ACHN (cell line): ENCODE measurements at regions not wholly inside any gene's neighbourhood (a gene's known extent, or its start where the extent isn't known, plus 50 kb on each side); places are given as distances from the start of the nearest gene placed in this dataset.

Experiments
- DNase-seq: peaks from one replicate; pipeline ENCODE4 v3.0.0-alpha.2; 2015
- in situ Hi-C: cut with HindIII; loops from 2 replicates; pipeline ENCODE4 v1.10.0; 2017; ENCODE audit warnings: low sequenced_read_pairs, low pct_ligation_motif_present, low pct_unique_long_range_greater_than_20kb

DNA sequence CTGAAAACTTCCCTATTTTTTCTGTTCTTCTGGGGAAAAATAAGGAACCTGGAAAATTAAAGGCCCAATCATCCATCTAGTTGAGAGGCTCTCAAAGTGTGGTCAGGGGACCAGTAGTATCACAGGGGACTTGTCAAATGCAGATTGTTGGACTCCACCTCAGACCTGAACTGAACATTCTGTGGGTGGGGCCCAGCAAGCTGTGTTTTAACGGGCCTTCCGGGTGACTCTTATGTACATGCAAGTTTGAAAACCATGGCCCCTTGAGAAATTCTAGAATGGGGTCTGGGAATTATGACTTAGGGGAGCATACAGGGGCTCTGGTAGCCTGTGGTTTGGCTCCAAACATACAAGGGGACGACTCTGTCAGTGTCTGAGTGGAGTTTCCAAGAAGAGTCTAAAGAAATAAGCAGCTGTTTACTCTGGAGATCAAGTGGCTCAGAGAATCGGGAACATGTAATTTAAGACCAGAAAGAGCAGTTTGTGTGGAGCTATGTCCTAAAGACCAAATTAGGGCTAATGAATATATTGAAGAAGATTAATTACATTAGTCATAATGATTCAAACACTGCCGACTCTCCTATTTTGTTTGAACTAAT is 177.4 kb downstream of the SLC28A3 start:
- in situ Hi-C loops: no loop called here

DNA sequence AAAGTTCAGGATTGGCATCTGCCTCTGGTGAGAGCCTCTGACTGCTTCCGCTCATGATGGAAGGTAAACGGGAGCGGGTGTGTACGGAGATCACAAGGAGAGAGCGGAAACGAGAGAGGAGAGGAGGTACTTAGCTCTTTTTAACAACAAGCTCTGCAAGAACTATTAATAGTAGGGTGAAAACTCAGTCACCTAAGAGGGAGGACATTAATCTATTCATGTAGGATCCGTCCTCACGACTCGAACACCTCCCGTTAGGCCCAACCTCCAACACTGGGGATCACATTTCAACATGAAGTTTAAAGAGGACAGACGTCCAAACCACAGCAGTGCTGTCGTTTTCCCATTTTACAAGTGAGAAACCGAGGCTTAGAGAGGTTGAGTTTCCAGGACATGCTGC is 173.7 kb downstream of the SLC28A3 start:
- in situ Hi-C loops: no loop called here
- DNase-seq: no peak

More for the DNA sequence above, 177.4 kb downstream of the SLC28A3 start:
- no peak for DNase-seq

DNA sequence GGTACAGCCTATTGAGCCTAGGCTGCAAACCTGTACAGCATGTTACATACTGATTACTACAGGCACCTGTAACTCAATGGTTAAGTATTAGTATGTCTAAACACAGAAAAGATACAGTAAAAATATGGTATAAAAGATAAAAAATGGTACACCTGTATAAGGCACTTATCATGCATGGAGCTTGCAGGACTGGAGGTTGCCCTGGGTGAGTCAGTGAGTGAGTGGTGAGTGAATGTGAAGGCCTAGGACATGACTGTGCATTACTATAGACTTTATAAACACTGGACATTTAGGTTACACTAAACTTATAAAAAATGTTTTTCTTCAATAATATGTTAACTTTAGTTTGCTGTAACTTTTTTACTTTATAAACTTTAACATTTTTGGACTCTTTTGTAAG is 171.3 kb downstream of the SLC28A3 start:
- DNase-seq: peak; percentile 43
- in situ Hi-C loops: no loop called here

DNA sequence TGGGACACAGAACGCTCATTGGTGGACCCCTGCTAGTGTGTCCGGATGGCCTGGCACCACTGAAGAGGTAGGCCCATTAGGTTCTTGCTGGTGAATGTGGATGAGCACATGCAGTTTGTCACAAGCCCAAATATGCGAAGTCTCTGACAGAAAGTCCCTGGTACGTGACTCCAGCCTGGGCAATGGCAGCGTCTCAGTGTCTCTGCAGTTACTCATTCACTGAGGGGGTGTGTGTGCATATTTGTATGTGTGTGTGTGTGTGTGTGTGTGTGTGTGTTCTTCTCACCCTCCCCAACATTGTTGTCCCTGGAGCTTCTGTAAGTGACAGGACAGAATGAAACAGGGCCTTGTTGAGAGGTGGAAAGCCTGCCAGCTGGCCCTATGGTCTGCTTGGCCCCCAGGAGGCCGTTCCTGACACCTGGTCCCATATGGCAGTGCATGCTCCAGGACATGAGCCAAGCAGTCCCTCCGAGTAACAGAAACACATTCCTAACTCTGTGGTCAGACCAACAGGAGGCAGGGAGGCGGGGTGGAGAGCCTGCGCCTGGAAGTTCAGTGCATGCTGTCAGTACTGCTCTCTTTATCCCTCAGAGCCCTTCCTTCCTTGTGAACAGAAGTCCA is 169.9 kb downstream of the SLC28A3 start:
- in situ Hi-C loops: no loop called here
- DNase-seq: peak; percentile 92

DNA sequence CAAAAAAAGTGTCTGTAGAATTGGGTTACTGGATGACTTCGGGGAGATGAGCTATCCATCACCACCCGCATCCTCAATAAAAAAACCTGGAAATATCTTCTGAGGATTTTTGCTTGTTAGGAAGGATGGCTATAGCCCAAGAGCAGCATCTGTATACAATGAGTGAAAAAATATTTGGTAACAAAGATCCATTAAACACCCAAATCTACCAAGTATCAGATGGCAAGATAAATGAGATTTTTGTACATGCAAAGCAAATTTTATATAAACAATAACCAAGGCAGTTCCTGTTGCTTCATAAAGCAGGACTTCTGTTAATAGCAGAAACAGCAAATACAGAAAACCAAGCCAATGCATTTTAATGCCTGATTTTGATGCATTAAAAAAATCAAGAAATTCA is 166.6 kb downstream of the SLC28A3 start:
- in situ Hi-C loops: no loop called here
- no peak for DNase-seq

DNA sequence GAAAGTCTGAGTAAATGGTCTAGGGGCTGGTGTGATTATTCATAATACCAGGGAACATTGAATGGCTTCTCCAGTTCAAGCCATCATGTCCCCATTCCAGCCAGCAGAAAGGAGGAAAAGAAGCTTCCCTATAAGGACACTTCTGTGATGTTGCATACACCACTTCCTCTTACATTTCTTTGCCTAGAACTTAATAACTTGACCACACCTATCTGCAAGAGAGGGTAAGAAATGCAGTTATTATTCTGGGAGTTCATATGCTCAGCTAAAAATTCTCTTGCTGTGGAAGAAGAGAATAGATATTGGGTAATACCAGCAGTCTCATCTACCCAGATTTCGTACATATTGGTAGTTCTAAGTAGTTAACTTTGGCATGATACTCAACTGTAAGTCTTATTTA is 166.1 kb downstream of the SLC28A3 start:
- DNase-seq: no peak
- in situ Hi-C loops: no loop called here

DNA sequence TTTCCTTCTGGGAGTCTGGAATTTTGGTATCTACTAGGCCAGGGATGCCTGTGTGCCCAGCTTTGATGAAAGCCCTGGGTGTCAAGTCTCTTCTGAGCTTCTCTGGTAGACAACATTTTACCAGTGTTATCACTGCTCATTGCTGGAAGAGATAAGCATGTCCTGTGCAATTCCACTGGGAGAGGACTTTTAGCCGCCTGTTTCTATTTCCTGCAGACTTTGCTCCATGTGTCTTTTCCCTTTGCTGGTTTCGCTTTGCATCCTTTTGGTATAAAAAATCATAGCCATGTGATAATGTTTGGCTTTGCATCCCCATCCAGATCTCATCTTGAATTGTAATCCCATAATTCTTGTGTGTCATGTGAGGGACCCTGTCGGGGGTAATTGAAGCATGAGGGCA is 163.2 kb downstream of the SLC28A3 start:
- in situ Hi-C loops: no loop called here
- DNase-seq: no peak

DNA sequence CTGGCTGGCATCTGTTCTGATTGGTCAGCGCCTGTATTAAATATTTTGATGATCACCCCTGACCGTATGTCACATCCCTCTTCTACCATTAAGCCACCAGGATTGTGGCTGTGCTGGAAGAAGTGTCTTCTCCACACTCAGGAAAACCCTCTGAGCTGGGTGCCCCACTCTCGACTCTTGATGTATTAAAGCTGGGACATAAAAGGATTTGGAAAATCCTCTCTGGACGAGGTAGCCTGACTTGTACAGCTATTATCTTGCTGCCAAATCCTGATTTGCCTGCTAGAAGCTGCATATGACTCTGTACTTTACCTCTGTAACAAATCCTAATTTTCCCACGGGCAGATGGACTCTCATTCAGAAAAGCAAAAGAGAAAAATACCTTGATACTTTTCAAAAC is 161.0 kb downstream of the SLC28A3 start:
- in situ Hi-C loops: no loop called here
- no peak for DNase-seq

DNA sequence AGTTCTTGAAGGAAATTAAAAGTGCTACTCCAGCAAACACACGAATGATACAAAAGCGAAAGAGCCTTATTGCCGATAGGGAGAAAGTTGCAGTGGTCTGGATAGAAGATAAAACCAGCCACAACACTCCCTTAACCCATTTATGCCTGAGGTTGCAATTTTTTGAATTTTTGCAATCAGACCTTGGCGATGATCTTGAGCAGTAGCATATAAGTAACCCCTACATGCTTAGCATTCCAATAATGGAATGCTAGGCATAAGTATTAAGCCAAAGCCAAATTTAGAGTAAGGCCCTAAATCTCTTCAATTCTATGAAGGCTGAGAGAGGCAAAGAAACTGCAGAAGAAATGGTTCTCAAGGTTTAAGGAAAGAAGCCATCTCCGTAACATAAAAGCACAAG is 153.5 kb downstream of the SLC28A3 start:
- in situ Hi-C loops: no loop called here
- no peak for DNase-seq

DNA sequence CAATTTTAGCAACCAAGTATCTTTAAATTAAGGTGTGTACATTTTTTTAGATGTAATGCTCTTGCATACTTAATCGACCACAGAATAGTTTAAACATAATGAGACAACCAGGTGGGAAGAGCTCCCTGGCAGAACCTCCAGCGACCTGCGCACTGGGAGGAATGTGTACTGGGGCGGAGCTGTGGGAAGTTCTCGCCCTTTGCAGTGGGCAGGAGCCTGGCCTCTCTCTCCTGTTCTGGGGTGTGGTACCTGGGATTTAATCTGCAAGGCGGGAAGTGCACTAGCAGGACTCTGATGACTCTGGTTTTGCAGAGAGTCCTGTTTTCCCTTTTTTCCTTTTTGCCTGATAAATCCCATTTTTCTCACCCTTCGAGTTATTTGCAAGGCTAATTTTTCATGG is 150.7 kb downstream of the SLC28A3 start:
- in situ Hi-C loops: no loop called here

DNA sequence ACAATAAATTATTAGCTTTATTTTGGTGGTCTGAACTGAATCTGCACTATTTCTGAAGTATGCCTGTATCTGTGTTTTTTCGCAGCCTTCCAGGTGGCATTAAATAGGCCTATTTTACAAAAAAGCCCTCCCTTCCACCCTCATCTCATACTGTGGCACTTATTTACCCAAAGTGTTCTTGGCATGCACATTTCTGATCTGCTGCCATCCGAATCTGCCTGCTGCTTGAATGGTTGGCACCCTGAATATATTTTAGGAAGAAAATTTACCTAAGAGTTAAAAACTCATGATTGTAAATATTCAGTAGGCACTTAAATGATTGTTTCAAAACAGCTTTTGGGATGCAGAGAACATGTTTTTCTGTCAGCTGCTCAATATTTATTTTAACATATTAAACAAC is 150.1 kb downstream of the SLC28A3 start:
- in situ Hi-C loops: no loop called here
- no peak for DNase-seq

More for the DNA sequence above, 150.7 kb downstream of the SLC28A3 start:
- DNase-seq: no peak

DNA sequence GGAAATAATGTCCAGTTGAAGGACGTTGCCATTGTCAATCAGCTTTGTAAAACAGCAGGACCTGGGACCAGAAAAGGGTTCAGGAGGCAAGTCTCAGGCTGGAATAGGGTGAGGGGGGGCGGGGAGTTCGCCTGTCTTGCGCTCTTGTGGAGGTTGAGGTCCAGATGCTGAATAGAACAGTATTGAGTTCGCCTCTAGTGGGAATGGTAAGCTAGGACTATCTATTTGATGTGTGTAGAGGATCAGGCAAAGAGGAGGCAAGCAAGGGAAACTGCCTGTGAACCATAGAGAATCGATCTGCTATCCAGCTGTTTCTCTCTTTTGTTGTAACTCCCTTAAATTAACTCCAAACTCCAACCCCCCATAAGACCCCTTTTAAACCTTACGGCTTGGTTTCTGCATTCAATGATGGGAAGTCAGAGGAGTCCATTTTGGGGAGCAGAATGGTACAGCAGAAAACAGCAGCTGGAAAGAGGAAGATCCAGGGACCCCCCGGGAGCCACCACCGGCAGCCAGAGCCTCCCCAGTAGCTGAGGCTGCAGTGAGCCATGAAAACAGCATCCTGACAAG is 133.7 kb downstream of the SLC28A3 start:
- no peak for DNase-seq
- in situ Hi-C loops: no loop called here

DNA sequence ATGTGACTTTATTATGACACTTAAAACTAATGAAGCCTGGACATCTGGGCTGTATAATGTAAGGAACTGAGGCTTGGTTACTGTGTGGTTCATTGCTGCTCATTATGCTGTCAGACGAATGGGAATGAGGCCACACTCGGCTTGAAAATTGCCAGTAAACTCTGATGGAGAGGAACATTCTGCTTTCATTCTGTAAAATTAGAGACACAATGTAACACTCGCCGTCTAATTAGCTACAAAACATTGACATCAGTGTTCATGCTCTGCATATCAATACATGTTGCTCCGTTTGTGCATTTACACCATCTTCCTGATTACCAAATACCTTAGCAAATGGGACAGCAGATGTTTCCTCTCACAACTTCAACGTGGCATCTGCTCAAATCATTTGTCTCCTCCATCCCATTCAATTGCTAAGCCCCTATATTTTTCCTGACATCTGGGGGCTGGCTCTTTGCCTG is 133.0 kb downstream of the SLC28A3 start:
- in situ Hi-C loops: no loop called here
- DNase-seq: no peak

DNA sequence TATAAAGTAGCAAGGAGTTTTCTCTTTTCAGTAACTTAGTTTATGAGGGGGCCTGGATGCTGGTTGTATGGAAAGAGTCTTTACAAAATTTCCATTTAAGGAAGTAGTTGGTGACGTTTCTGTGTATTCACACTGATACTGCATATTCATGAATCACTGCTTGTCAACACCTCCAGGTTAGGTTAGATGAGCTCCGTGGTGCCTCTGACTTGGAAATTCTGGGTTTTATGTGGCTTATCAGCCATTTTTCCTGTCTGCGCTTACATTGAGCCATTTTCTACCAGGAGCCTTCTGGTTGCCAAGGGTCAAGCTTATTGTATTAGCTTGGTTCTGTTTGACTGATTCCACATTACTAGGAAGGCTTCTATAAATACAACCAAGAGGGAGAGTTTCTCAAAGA is 128.3 kb downstream of the SLC28A3 start:
- no peak for DNase-seq
- in situ Hi-C loops: no loop called here

DNA sequence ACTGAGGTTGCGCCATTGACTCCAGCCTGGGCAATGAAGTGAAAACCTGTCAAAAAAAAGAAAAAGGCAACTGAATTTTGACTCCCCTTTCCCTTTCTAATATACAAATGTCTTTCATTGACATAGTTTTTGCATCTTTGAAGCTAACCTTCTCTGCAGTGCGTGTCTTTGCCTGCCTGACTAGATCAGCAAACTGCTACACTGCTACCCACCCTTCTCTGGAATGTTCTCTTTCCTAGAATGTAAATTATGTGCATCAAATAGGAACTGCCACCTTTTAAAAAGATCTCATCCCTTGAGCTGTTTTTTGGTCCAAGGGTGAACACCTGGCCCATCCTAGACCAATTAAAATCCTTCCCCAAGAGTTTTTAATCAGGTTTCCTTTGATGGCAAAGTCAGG is 127.6 kb downstream of the SLC28A3 start:
- in situ Hi-C loops: no loop called here
- no peak for DNase-seq

DNA sequence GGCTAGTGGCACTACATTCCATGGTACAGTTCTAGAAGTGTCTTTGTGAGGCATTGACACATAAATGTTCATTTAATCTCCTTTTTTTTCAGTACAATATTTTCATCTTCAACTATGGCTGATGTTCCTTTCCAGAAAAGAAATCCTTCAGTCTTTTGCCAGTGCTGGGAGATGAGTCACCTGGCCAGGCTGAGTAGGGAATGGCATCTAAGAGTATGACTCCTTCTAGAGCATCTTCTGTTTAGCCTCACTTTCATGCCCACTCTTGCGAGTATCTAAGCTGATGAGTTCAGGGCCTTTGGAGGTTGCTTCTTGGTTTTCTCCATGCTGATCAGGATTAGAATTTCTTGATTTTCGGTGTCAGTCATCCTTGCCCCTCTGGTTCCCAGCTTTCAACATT is 124.4 kb downstream of the SLC28A3 start:
- in situ Hi-C loops: no loop called here
- DNase-seq: no peak

DNA sequence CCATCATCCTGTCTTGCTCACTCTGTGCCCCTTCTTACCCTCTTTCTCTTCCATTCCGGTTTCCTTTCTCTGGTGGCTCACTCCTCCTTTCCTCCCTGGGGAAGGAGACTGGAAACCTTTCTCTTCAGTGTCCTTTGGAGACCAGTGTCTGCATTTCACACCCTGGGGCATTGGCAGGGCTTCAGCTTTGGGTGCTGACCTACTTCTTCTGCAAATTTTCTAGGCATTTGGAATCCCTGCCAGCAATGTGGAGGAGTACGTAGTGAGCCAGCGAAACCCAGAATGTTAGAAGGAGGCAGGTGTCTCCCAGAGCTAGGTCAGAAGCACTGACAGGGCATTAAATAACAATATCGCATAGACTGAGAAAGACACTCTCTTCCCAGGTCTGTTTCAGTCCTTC is 122.2 kb downstream of the SLC28A3 start:
- in situ Hi-C loops: no loop called here
- no peak for DNase-seq

DNA sequence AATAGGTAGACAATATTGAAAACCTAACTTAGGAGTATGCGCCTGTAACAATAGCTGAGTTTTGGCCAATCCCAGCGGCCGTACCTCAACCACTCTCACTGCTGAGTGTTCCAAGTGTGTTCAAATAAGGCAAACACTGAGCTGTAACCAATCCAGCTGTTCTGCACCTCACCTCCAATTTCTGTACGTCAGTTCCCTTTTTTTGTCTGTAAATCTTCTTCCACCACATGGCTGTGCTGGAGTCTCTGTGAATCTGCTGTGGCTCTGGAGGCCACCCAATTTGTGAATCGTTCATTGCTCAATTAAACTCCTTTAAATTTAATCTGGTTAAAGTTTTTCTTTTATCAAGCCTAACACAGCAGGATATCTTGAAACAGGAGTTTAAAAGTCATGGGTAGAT is 116.3 kb downstream of the SLC28A3 start:
- DNase-seq: no peak
- in situ Hi-C loops: no loop called here
